Lung (tissue), 11 donors: ENCODE measurements at regions not wholly inside any gene's neighbourhood (a gene's known extent, or its start where the extent isn't known, plus 50 kb on each side); places are given as distances from the start of the nearest gene placed in this dataset.

Source experiments
- ATAC-seq: fragments of 200-7000 bp; cut with Tn5 transposase; one replicate; pipeline ENCODE4 v1.9.1; 2020; ENCODE audit warnings: moderate number of reproducible peaks; ENCODE audit not compliant: insufficient read depth, low FRiP score
- DNase-seq, 3 donors: peaks; one replicate each; pipeline ENCODE4 v3.0.0-alpha.2; 2013 to 2017
- H3K27ac ChIP-seq, 2 donors: one replicate each; pipeline ENCODE4 v1.5.1; 2013; ENCODE audit warnings: mild to moderate bottlenecking in 2 of 2, moderate library complexity in 2 of 2, control low read depth in 1 of 2, inconsistent platforms in 1 of 2, low read depth in 1 of 2, low read length in 1 of 2
- H3K27me3 ChIP-seq, 3 donors: one replicate each; pipeline ENCODE4 v1.5.1; 2013; ENCODE audit warnings: low read length in 2 of 3; ENCODE audit not compliant: control insufficient read depth in 3 of 3, insufficient read depth in 3 of 3
- H3K36me3 ChIP-seq, 4 donors: one replicate each; pipeline ENCODE4 v1.5.1; 2013; ENCODE audit warnings: low read length in 4 of 4, mild to moderate bottlenecking in 1 of 4, moderate library complexity in 1 of 4; ENCODE audit not compliant: control insufficient read depth in 4 of 4, insufficient read depth in 4 of 4
- H3K4me1 ChIP-seq, 5 donors: one replicate each; pipeline ENCODE4 v1.5.1; 2013; ENCODE audit warnings: low read length in 5 of 5, mild to moderate bottlenecking in 2 of 5, moderate library complexity in 1 of 5; ENCODE audit not compliant: control insufficient read depth in 5 of 5, insufficient read depth in 5 of 5
- H3K4me3 ChIP-seq: one replicate; pipeline ENCODE4 v1.5.1; 2013; ENCODE audit warnings: mild to moderate bottlenecking, control low read depth, moderate library complexity
- H3K9ac ChIP-seq, 2 donors: one replicate each; pipeline ENCODE4 v1.5.1; 2013; ENCODE audit warnings: low read length in 2 of 2, control low read depth in 1 of 2; ENCODE audit not compliant: insufficient read depth in 1 of 2
- H3K9me3 ChIP-seq, 4 donors: one replicate each; pipeline ENCODE4 v1.5.1; 2013; ENCODE audit warnings: low read length in 3 of 4, mild to moderate bottlenecking in 1 of 4, moderate library complexity in 1 of 4; ENCODE audit not compliant: control insufficient read depth in 4 of 4, insufficient read depth in 3 of 4
- CTCF ChIP-seq: IDR thresholded peaks from 2 replicates; pipeline ENCODE4 v1.5.1; 2012; ENCODE audit warnings: mild to moderate bottlenecking; ENCODE audit errors: control extremely low read depth, extremely low read depth
- WGBS, 2 donors: extraction: QIAGEN DNeasy Blood & Tissue Kit; methylation state at CpG; one replicate each; pipeline ENCODE4 v1.1.7; 2013; 5-methylcytosine and 5-hydroxymethylcytosine counted together
- donor health status: control.
- donor health status: control.
- donor health status: Bipolar disorder and iron deficiency.
- donor health status: healthy.
- donor health status: DM: yes; HTN: yes; CAD: no.

GRCh38 chr2:76445880-76446279, 735.2 kb upstream of the GCFC2 start:
- Histone ChIP-seq H3K4me1 (no peaks in the 10 kb centered on the region), H3K4me3 (no peak overlapping the region), H3K27ac (no peak overlapping the region), H3K9ac (no peak overlapping the region), H3K9me3 (peaks cover 0 to 4% (median 0%) of the 10 kb centered on the region in 4 donors), H3K27me3 (no peaks in the 10 kb centered on the region), H3K36me3 (no peaks in the 10 kb centered on the region)
- no peak for TF ChIP-seq CTCF
- ATAC-seq (no peak), DNase-seq (no peak)
- 80 to 89% methylated on average over 3 of the region's 3 CpGs for WGBS, 2 donors

- H3K27me3 ChIP-seq: no peaks in the 10 kb centered on the region
- DNase-seq (no peak), ATAC-seq (no peak)
- no peaks in the 10 kb centered on the region for H3K36me3 ChIP-seq
- no peak overlapping the region for H3K27ac ChIP-seq
- H3K4me1 ChIP-seq: no peaks in the 10 kb centered on the region
- TF ChIP-seq CTCF: no peak
- WGBS, 2 donors: 72 to 82% methylated on average over 3 of the region's 3 CpGs
- H3K4me3 ChIP-seq: no peak overlapping the region
- peaks cover 0 to 4% (median 0%) of the 10 kb centered on the region in 4 donors for H3K9me3 ChIP-seq
- no peak overlapping the region for H3K9ac ChIP-seq
Measured at GRCh38 chr2:76444732-76445131, 734.0 kb upstream of the GCFC2 start.

GRCh38 chr2:76437564-76437963, 726.8 kb upstream of the GCFC2 start:
- 81 to 90% methylated on average over 3 of the region's 3 CpGs for WGBS, 2 donors
- Histone ChIP-seq H3K27ac (no peak overlapping the region), H3K4me3 (no peak overlapping the region), H3K9ac (no peak overlapping the region), H3K4me1 (no peaks in the 10 kb centered on the region), H3K36me3 (no peaks in the 10 kb centered on the region), H3K9me3 (no peaks in the 10 kb centered on the region), H3K27me3 (no peaks in the 10 kb centered on the region)
- ATAC-seq (no peak), DNase-seq (no peak)
- TF ChIP-seq CTCF: no peak

- TF ChIP-seq CTCF: no peak
- no peak for DNase-seq
- no peak overlapping the region for H3K4me3 ChIP-seq
- no peaks in the 10 kb centered on the region for H3K4me1 ChIP-seq
- no peak overlapping the region for H3K9ac ChIP-seq
- no peaks in the 10 kb centered on the region for H3K27me3 ChIP-seq
- no peaks in the 10 kb centered on the region for H3K9me3 ChIP-seq
- no peaks in the 10 kb centered on the region for H3K36me3 ChIP-seq
- H3K27ac ChIP-seq: no peak overlapping the region
- no peak for ATAC-seq
- 45 to 50% methylated on average over 2 of the region's 2 CpGs for WGBS, 2 donors
Measured at GRCh38 chr2:76429374-76429773, 718.7 kb upstream of the GCFC2 start.
